HG02938 (cell line): ENCODE measurements at regions not wholly inside any gene's neighbourhood (a gene's known extent, or its start where the extent isn't known, plus 50 kb on each side); places are given as distances from the start of the nearest gene placed in this dataset.

ENCODE experiments used
- ATAC-seq: cut with Tn5 transposase; IDR thresholded peaks from one replicate; pipeline ENCODE4 v1.9.1; 2021; ENCODE audit warnings: mild to moderate bottlenecking, moderate library complexity; ENCODE audit not compliant: unreplicated experiment

DNA sequence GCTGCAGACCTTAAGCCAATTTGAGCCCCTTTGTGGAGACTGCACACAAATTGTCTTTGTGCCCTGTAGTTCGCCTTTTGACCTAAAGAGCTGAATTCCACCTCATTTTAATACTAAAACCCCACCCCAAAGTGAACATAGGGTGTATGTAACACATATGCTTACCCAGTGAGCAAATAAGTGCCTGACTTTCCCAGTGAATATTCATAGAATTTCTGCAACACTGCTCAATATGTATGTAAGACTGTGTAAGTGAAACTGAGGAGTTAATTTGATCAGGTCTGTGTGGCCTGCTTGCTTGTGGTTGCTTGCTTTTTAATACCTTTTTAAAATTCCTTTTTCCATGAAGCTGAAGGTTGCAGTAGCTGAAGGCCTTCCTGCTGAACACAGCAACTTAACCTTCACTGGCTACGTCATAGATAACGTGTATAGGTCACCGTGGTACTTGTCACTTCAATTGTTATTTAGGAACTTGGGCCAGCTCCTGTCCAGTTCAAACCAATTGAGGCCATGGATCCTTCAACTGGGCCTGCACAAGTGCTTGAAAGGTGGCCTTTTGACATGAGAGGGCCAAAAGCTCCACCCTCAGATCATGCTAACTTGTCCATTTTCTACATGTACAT, 131.7 kb upstream of the BTBD3 start:
- ATAC-seq, result no peak

DNA sequence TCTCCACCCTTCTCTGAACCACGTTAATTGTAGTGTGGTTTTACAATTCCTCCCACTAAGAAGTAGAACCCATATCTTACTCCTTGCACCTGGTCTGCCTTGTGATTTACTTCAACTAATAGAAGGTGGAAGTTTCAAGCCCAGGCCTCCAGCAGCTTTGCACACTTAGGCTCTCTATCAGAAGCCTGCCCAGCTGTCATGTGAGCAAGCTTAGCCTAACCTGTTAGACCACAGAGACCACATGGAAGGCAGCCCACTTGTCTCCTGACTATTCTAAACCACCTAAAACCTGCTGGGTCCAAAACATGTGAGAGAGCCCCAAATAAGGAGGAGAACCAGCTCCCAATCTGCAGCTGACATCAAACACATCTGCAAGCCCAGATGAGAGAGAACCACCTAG, 127.6 kb upstream of the BTBD3 start:
- no peak for ATAC-seq

DNA sequence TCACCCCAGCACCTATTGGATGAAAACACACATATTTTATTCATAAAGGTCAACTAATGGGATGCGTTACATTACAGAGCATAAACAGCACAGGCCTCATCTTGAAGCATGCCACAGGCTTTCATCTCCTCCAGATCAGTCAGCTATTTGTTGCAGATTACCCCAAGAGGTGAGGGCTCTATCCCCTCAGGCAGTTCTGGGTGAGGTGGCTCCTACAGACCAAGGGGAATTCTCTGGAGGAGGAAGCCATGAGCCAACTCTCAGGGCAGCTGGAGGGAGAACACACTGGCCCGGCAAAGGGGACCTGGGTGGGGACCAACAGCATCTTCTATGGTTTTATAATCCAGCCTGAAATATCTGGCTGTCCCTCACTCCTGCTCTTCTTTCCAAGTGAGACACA, 126.4 kb upstream of the BTBD3 start:
- no peak for ATAC-seq

DNA sequence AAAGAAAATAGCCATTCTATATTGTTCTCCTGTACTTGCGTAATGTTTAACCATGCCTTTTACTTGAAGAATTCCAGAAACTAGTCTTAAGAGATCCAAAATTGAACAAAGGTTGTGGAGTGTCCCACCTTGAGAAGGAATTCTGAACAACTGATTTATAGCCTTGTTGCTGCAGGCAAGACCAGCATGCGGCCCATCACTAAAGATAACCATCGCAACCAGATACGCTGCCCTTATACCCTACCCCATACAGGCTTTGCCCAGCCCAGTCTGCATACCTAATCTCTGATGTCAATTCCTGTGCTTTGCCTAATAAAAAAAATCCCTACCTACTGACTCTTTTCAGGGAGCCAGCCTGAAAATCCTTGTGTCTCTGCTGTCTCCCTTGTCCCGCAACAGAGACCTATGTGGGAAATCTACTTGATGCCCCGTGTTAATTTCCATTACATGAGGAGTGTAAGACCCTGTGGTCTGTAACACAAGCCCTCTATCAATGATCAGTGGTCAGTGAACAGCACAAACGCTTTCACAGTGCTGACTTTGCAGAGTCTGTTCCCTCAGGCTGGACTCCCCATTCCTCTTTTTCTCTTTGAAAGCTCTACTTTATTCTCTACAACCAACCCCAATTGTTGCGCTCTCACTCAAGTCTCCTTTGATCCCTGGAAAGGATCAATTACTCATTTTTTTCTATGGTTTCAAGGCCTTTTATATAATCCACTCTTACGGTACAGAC, 125.7 kb upstream of the BTBD3 start:
- ATAC-seq, result no peak

DNA sequence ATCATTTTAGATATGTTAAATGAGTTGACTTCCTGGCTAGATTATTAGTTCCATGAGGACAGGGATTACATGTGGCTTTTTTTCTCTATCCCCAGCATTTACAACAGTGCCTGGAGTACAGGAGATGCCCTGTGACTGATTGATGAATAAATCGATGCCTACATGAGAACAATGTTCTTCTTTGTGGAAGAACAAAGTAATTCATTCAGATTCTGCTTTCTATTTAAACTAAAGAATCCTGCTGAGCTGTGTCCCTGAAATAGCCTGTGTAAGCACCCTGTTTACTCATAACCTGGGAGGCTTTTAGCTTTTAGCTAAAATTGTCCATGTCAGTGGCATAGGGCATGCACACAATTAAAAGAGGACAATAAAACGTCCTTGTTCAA, 125.1 kb upstream of the BTBD3 start:
- no peak for ATAC-seq

DNA sequence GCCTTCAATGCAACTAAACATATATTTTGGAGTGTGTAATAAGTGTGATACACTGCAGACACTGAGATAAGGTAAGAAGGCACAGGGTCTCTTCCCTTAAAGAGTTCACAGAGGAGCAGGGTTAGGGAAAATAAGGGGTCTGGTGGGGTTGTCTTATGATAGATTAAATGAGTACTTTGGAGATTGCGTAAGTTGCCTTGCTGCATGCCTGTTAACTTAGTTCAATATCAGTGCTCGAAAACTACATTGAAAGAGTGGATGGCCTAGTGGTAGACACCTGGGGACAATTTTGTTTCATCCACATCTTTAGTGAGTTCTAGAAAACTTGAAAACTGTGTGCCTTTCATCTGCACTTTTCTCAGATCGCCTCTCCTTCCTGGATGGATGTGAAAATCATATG, 123.2 kb upstream of the BTBD3 start:
- no peak for ATAC-seq

DNA sequence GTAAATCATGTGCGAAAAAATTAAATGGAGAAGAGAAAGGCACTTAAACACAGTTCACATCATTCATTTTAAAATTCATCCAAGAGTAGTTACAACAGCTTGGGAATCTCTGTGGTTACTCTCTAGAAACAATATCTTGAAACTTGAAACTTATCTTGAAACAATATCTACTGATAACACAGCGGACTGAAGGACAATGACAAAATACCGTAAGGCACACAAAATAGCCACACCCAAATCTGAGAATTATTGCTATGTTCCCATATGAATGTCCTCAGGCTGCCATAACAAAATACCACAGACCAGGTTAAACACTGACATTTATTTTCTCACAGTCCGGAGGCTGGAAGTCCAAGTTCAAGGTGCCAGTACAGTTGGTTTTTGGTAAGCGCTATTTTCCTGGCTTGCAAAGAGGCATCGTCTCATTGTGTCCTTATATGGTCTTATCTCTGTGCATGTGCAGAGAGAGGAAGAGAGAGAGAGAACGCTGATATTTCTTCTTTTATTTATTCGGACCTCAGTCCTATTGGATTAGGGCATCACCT, 122.5 kb upstream of the BTBD3 start:
- ATAC-seq, result no peak

DNA sequence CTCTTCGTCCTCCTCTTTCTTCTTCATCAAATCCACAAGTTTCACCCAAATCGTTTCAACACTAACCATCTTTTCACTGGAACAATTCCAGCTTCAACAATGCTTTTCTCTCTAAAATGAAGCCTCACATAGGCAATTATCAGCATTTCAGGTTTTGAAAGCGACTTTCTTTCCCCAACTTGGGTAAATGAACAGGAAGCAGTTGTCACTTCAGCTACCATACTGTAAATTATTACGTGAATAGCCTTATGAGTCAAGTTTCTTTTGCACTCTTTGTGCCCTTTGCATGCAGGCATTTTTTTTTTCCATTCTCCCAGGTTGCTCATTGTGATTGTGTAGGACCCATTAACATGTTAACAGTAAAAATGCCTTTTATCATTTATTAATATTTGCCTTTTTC, 121.7 kb upstream of the BTBD3 start:
- no peak for ATAC-seq

DNA sequence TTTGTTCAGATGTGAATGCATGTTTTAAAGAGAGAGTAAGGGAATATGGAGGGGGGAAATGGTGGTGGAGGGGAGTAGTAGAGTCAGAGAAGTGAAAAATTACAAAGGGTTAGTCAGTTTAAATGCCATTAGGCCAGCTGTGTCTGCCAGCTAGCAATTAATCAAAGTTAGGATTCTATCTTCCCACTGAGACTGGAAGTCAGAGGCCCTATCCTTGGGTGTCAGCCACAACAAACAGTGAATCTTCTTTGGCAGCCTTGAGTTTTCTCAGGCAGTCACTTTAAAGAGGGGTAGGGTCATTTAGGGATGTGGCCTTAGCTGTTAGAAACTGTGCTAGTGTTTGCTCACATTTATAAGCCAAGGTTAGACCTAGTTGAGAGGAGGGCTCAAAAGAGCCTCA, 120.5 kb upstream of the BTBD3 start:
- no peak for ATAC-seq

DNA sequence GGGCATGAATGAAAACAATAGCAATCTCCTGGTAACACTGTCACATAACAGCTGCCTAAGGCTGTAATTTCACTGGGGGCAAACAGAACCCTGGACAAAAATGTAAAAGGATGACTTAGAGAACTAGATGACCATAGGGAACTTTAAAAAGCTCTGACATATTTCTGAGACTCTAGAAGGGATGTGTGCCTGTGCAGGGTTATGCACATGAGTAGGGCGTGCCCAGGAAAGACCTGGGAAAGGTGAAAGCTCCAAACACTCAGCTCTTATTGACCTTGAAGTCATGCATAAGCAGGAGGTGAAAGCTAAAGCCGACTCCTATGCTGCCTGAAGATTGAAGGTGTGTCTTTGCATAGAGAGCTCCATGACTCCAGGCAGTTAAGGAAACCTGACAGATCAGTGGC, 118.4 kb upstream of the BTBD3 start:
- ATAC-seq, result no peak

DNA sequence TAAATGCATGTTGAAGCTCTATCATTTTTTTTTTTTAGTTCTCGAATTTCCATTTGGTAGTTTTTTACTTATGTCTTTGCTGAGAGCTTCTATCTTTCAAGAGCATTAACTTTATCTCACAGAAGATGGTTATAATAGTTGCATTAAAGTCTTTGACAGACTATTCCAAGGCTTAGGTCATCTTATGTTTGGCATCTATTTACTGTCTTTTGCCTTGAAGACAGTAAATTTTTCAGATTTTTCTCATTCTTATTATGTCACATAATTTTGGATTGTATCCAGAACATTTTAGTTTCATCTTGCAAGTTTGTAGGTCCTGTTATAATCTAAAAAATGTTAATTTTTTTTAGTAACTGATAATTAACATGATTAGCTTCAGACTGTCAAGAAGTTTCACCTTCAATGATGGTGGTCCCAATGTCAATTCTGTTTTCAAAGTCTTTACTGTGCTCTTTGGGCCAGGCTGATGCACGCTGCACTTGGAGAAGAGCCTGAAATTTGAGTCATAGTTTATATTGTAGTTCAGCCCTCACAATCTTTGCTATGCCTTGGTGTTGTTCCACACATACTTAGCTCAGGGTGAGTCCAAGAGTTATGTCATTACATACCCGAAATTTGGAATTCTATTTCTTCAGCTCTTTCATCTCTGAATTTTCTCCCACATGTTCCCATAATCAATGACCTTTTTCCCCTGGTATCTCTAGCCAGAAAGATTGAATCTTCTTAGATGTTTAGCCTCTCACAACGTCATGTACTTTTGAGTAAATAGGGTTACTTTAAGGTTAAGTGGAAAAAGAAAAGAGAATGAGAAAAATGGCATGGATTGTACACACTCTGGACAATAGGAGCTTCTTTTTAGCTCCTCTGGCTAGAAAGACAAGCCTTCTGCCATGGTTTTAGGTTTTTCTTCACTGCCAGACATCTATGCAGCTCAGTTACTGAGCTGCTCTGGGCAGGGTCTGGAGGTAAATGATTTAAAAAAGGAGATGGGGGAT, 110.3 kb upstream of the BTBD3 start:
- no peak for ATAC-seq

DNA sequence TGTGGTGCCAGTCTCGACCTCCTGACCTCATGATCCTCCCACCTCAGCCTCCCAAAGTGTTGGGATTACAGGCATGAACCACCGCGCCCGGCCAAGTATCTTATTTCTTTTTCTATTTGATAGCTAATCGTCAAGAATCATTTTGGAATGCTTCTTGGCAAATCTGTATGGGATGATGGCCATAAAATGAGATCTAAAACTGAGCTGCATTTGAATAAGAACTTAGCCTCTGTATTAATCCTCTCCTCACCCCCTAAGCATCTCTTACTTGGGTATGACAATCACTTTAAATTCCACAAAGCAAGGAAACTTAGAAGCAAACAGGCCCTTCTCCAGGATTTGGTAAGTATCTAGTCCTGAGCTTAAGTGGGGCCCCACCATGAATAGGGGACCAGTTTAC, 108.9 kb upstream of the BTBD3 start:
- ATAC-seq, result no peak

DNA sequence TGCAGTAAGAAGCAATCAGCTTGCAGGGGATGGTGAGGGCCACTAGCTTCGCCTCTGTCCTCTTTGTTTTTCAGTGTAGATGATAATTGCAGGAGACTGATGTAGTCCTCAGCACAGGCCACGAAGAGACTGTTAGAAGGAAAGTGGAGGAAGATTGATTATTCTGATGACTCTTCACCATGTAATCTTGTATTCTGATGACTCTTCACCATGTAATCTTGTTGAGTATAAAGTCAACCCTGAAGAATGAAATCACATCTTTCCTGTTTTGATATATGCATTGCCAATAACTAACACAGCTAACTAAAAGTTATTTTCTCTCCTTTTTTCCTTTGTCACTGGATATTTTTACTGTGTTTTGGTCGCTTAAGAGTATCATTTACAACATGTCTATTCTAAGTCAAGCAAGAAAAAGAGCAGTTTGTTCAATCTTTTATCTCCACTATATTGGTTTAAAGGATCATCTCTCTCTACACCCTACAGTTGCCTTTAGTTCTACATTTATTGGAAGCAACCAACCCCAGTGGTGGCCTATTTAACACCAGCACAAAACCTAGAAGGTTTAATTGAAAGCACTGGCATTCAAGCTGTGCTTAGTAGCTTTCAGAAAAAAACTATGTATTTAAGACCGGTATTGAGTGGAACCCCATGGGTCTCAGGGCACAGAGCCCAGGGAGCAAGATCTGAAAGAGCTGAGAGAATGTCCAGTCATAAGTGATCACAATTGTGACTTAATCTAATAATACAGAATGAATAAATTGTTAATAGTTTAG, 107.2 kb upstream of the BTBD3 start:
- no peak for ATAC-seq

DNA sequence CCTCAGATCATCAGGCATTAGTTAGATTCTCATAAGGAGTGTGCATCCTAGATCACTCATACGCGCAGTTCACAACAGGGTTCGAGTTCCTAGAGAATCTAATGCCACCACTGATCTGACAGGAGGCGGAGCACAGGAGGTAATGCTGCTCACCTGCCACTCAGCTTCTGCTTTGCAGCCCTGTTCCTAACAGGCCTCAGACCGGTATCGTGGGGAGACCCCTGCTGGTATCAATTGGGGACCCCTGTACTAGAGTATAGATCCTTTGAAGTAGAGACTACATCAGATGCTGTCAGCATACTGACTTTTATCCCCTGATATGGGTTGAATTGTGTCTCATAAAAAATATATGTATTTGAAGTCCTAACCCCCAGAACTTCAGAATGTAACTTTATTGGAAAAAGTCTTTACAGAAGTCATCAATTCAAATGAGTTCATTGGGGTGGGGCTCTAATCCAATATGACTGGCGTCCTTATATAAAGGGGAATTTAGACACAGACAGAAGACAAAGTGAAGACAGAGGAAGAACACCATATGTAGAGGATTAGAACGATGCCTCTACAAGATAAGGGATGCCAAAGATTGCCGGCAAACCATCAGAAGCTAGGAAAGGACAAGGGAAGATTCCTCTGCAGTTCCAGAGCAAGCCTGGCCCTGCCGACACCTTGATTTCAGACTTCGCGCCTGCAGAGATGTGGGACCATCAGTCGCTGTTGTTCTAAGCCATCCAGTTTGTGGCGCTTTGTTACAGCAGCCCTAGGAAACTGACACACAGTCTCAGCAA, 104.4 kb upstream of the BTBD3 start:
- no peak for ATAC-seq

DNA sequence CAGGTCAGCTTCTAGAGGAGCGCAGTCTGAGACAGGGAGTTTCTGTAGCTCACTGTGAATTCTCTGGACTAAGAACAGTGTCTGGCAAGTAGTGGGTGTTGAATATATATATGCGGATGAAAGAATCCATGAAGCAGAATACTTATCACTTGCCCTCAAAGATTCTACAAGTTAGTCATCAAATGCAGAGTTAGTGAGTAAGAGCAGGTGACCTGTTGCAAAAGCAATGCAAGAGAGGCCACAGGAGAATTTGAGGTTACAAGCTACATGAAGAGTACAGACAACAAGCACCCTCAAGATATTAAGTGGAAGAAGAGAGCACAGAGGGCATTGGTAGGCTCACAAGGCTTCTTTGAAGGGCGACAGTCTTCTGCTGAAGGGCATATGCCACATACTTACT, 103.4 kb upstream of the BTBD3 start:
- no peak for ATAC-seq

DNA sequence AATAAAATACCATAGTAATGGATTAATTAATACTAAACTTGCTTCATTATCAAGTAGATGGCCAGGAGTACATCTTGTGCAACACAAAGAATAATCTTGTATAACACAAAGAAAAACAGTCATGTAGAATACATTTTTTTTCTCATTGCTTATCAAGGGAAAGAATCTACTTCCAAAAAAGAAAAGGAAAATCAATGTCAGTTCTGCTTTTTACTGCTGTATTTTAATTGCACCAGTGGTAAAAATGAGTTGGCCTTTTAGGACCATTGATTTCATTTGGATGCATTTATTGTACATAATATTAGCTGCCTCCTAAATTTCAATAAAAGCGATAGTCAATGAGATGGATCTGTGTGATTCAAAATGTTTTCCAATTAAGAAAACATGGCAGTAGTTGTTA, 96.9 kb upstream of the BTBD3 start:
- ATAC-seq, result no peak

DNA sequence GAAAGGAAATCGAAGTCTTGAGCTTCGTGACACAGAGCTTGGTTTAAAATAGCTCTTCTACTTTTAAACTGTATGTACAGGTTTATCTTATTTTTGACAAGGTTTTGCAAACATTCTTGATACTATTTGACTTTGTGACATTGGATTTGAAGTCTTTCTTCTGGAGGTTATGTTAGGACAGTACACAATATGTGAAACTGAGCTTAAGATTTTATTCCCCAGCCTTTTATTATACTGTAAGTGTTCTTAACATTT, 95.2 kb upstream of the BTBD3 start:
- ATAC-seq, result no peak

DNA sequence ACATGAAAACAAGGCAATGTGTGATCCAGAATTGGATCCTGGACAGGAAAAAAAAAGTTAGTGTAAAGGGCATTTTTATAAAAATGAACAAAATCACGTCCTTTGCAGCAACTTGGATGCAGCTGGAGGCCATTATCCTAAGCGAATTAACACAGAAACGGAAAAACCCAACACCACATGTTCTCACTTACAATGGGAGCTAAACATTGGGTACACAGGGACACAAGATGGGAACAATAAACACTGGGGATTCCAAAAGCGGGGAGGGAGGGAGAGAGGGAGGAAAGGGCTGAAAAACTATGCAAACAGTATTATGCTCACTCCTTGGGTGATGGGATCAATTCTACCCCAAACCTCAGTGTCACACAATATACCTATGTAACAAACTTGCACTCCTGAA, 91.4 kb upstream of the BTBD3 start:
- no peak for ATAC-seq

DNA sequence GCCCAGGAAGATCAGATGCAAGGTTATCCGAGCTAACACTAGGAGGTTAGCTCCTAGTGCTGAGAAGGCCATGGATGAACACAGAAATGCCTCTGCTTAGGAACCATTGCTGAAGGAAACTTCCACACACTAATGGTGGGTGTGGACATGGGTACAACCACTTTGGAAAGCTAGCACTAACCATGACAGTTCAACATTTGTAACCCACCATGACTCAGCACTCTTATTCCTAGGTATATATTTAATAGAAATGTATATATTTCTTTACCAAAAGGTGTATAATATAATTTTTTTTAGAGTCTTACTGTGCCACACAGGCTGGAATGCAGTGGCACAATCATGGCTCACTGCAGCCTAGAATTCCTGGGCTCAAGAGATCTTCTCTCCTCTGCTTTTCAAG, 85.3 kb upstream of the BTBD3 start:
- ATAC-seq, result no peak

DNA sequence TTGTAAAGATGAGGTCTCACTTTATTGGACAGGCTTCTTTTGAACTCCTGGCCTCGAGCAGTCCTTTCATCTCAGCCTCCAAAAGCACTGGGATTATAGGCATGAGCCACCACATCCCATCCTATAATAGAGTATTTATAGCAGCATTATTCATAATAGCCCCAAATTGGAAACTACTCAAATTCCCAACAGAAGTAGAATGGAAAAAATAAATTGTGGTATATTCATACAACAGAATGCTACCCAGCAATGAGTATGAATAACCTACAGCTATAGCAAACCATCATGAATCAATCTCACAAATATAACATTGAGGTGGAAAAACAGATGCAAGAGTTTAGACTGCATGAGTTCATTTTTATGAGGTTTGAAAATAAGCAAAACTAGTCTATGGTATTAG, 84.8 kb upstream of the BTBD3 start:
- no peak for ATAC-seq
